ENCODE measurements at regions not wholly inside any gene's neighbourhood (a gene's known extent, or its start where the extent isn't known, plus 50 kb on each side); places are given as distances from the start of the nearest gene placed in this dataset.

GRCh38 chr9:79990536-79990935 is 418.8 kb downstream of the TLE4 start:
- TF ChIP-seq, protein P1, sequence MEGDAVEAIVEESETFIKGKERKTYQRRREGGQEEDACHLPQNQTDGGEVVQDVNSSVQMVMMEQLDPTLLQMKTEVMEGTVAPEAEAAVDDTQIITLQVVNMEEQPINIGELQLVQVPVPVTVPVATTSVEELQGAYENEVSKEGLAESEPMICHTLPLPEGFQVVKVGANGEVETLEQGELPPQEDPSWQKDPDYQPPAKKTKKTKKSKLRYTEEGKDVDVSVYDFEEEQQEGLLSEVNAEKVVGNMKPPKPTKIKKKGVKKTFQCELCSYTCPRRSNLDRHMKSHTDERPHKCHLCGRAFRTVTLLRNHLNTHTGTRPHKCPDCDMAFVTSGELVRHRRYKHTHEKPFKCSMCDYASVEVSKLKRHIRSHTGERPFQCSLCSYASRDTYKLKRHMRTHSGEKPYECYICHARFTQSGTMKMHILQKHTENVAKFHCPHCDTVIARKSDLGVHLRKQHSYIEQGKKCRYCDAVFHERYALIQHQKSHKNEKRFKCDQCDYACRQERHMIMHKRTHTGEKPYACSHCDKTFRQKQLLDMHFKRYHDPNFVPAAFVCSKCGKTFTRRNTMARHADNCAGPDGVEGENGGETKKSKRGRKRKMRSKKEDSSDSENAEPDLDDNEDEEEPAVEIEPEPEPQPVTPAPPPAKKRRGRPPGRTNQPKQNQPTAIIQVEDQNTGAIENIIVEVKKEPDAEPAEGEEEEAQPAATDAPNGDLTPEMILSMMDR (IDR thresholded peaks at IDR 0.05): no peak
- TF ChIP-seq POLR2A (IDR thresholded peaks at IDR 0.05): no peak

Data from adrenal gland (tissue), 5 donors.